Heart left ventricle (tissue), 13 donors: ENCODE measurements at regions not wholly inside any gene's neighbourhood (a gene's known extent, or its start where the extent isn't known, plus 50 kb on each side); places are given as distances from the start of the nearest gene placed in this dataset.

Source experiments
- POLR2A ChIP-seq, 2 donors: fragments of 450-650 bp; IDR thresholded peaks; one replicate each; pipeline ENCODE4 v1.6.1; 2017; ENCODE audit warnings: antibody characterized with exemption in 2 of 2, mild to moderate bottlenecking in 2 of 2, moderate library complexity in 2 of 2
- TF ChIP-seq, protein P1 (sequence below), 12 donors: fragments of 200-600 bp; sonication (generic) in 4 of 12; IDR thresholded peaks; one replicate each; pipeline versions ENCODE4 v1.5.0 to v1.8.0; 2018 to 2022; ENCODE audit warnings: antibody characterized with exemption in 12 of 12, mild to moderate bottlenecking in 5 of 12
- donor health status: ischemic (EF 13 %, LVEDD 7.1; RV severe dilation, severe dysfunction).
- donor health status: DM: no; HTN: yes; CAD: no.
- donor health status: DM: no; HTN: no; CAD: no.
- donor health status: ischemic (EF 25% LVEDD 6.9; RV normal size, moderate dysfunction).
- donor health status: ischemic (EF 25% LVEDD 5.7; RV mildly dilated, moderate dysfunction).
- donor health status: ischemic (EF 35%, LVEDD 5.7; RV mildly dilated, moderate dysfunction).
- donor health status: nonischemic (EF 11% LVEDD 7.7; RV severe dilation, severe dysfunction).
- donor health status: DM: yes; HTN: yes; CAD: no.
- donor health status: PGD.
- donor health status: ischemic (EF 29% LVEDD 5.4; RV normal size, mild dysfunction).
- donor health status: nonischemic (EF 23%, LVEDD 6.1; RV moderate dilation, normal function).

DNA sequence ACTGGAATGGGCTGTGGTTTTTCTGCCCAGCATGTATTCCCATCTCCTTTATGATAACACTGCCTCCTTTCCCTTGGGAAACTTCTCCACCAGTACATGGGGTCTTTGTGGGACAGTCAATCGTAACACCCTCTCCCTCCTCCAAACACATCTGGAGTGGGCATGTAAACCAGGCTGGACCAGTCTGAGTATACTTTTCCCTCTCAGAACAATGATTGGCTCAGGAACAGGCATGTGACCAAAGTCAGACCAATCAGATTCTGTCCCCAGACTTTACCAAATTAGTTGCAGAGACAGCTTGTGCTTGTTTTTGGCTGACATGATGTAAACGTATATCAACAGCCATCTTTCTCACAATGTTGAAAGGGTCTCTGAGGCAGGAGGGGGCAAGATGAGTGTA lies 97.1 kb upstream of the CRBN start:
- no peak for TF ChIP-seq POLR2A (IDR thresholded peaks at IDR 0.05)
- TF ChIP-seq, protein P1, sequence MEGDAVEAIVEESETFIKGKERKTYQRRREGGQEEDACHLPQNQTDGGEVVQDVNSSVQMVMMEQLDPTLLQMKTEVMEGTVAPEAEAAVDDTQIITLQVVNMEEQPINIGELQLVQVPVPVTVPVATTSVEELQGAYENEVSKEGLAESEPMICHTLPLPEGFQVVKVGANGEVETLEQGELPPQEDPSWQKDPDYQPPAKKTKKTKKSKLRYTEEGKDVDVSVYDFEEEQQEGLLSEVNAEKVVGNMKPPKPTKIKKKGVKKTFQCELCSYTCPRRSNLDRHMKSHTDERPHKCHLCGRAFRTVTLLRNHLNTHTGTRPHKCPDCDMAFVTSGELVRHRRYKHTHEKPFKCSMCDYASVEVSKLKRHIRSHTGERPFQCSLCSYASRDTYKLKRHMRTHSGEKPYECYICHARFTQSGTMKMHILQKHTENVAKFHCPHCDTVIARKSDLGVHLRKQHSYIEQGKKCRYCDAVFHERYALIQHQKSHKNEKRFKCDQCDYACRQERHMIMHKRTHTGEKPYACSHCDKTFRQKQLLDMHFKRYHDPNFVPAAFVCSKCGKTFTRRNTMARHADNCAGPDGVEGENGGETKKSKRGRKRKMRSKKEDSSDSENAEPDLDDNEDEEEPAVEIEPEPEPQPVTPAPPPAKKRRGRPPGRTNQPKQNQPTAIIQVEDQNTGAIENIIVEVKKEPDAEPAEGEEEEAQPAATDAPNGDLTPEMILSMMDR (IDR thresholded peaks at IDR 0.05): no peak
